HG03097 (cell line): ENCODE measurements at regions not wholly inside any gene's neighbourhood (a gene's known extent, or its start where the extent isn't known, plus 50 kb on each side); places are given as distances from the start of the nearest gene placed in this dataset.
"Not testable (repeated sequence)": the region's sequence is repeated elsewhere in the genome, so short reads cannot be mapped to it uniquely, and the experiment has no call there.

ENCODE experiments used
- ATAC-seq: cut with Tn5 transposase; IDR thresholded peaks from one replicate; pipeline ENCODE4 v1.9.1; 2021; ENCODE audit not compliant: unreplicated experiment, low FRiP score

DNA sequence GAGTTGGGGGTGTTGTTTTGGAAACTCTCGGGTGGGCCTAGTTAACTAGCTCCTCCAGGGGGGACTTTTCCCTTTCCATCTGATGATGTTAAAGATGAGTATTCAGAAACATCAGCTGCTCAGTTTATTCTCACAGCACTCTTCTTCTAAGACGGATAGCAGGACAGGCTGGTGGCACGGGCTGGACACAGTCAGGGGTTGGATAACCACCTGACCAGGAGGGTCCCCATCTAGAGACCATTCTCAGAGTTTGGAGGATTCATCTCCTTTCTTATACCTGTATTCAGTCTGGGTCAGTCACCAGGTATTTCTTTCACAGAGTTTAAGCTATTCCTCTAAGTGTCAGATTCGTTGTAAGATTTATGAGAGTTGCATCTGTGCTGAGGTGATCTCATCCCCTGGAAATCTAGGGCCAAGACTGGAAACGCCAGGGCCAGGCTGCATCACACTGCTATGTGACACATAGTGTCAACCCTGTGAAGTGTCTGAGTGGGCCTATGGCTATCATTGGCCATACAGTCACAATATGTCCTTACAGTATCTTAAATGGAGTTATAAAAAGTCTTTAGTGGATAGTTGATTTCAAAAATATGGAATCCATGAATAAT lies 111.7 kb downstream of the FAM50B start:
- no peak for ATAC-seq

DNA sequence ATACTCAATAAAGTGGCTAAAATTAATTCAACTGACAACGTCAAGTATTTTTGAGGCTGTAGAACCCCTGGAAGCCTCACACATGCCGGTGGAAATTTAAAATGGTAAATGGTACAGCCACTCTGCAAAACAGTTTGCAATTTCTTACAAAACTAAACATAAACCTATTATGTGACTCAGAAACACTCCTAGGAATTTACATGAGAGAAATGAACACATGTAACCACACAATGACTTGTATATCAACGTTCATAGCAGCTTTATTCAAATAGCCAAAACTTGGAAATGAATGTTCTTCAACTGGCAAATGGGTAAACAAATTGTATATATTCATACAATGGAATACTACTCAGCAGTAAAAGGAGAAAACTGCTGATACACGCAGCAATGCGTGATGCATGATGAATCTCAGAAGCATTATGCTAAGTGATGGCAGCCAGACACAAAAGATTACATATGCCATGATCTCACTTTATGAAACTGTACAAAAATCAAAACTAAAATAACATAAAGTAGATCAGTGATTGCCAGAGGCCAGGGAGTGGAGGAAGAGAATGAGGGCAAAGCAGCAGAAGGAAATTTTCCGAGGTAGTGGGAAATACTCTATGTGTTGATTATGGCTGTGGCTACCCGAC lies 112.5 kb downstream of the FAM50B start:
- ATAC-seq, result no peak

DNA sequence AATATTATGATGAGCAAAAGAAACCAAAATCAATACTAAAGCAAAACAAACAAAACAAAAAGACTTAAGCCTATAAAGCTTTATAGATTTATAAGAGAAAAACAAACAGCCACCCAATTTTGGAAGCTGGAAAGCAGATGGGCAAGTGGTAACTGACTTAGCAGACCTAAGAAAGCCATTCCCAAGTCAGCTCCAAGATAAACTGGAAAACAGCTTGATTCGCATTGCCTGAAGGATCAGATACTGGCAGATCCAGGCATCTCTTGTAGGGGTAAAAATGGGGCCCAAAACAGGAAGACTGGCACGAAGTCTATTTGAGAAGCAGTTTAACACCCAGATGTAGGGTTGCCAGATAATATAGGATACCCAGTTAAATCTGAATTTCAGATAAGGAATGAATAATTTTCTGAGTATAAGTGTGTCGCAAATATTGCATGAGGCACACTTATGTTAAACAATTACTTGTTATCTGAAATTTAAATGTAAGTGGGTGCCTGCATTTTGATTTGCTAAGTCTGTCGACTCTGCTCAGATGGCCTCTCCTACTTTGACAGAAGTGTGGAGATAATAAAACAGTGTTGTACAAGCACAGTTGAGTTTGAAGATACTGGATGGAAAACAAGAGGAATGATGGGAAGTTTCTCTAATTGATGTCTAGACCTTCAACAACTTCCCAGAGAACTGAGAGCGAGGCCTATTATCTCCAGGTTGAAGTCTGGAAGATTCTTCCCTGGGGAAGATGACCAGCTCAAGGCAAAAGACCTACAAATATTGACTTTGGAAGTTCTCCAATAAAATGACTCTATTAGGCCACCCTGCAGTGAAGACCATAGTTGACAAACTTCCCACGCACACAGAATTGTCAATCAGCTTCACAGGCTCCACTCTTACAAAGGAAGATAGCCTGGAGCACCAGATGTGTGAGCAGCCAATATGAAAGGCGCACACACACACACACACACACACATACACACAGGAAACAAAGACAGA lies 113.4 kb downstream of the FAM50B start:
- no peak for ATAC-seq

DNA sequence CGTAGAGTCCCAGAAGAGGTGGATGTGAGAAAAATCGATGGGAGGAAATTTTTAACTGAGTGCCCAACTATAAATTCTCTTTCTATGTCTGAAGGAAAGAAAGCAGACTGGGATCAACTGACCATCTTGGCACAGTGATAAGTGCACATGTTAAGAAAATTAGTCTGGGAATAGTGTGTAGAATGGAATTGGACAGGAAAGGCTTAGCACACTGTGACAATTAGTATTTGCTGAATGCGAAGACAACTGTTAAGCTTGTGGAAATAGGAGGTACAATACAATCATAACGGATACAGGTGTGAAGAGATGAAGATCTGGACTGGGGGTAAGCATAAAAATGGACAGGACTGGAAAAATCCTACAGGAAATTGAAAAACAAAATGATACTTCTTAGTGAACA lies 114.3 kb downstream of the FAM50B start:
- no peak for ATAC-seq

DNA sequence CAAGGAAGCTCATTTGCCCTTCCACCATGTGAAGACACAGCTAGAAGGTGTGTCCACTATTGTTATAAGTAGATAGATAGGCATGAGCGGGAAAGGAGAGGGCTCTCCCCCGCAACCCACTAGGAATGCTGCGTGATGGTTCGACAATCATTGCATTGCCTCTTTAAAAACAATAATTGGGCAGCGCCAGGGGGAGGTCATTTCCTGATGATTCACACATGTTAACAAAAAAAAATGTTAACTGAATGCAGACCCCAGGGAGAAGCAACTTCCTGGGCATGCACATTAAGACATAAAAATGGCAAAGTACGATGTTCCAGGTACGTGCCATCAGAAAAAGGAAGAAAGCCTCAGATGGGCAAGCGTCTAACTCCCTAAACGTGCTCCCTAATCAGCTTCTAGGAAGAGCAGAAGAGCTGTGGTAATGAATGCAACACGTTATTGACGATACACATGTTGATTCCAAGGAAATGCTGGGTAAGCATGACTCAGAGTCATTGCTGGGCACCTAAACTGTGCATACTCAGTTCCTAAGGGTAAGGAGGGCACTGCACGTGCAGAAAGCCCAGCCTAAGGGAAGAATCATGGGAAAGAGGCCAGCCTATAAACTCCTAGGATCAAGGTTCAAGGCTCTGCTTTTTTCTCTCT lies 113.7 kb downstream of the FAM217A start:
- no peak for ATAC-seq

DNA sequence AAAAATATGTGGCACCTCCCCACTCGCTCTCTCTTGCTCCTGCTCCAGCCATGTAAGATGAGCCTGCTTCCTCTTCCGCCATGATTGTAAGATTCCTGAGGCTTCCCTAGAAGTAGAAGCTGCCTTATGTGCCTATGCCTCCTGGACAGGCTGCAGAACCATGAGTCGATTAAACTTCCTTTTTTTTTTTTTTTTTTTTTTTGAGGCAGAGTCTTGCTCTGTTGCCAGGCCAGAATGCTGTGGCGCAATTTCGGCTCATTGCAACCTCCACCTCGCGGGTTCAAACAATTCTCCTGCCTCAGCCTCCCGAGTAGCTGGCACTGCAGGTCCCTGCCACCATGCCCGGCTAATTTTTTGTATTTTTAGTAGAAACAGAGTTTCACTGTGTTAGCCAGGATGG lies 112.5 kb downstream of the FAM217A start:
- ATAC-seq, result no peak

DNA sequence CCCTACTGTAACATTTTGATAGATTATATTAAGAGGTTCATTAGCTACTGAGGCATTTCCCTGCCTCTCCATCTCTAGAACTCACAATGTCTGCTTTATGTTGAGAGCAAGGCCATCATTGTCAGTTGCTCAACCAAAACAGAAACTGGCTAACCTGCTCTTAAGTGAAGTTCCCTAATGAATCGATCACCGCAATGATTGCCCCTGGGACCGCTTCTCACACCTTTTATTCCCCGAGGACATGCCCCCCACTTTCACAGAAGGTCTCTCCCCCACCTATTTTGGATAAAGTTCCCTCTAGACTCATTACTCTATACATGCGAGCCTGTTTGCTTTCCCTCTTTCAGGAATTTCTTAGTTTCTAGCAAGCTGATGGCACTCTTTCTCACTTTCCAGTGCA lies 108.8 kb downstream of the FAM217A start:
- ATAC-seq, result no peak

DNA sequence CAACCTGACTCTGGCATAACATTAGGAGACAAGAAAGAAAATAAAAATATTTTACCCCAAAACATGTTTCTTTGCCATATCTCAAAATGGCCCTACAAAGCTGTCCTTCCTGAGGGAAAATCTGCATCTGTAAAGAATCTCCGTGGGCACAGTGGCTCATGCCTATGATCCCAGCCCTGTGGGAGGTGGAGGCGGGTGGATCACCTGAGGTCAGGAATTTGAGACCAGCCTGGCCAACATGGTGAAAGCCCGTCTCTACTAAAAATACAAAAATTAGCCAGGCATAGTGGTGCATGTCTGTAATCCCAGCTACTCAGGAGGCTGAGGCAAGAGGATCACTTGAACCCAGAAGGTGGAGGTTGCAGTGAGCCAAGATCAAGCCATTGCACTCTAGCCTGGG lies 105.8 kb downstream of the FAM217A start:
- not testable (repeated sequence) for ATAC-seq

DNA sequence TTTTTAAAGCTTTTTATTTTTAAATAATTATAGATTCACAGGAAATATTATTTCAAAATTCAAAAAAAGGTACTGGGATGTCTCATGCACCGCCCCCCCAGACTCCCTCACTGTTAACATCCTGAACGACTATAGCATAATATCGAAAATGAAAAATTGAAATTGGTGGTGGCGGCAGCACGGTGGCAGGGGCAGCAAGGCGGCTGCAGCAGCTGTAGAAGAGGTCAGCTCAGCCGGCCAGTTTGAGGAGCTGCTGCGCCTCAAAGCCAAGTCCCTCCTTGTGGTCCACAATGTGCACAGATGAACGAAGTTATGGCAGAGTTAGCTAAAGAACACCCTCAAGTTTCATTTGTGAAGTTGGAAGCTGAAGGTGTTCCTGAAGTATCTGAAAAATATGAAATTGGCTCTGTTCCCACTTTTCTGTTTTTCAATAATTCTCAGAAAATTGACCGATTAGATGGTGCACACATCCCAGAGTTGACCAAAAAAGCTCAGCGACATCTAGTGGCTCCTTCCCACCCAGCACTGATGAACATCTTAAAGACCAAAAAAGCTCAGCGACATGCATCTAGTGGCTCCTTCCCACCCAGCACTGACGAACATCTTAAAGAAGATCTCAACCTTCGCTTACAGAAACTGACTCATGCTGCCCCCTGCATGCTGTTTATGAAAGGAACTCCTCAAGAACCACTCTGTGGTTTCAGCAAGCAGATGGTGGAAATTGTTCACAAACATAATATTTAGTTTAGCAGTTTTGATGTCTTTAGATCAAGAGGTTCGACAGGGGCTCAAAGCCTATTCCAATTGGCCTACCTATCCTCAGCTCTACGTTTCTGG lies 100.8 kb downstream of the FAM217A start:
- no peak for ATAC-seq

DNA sequence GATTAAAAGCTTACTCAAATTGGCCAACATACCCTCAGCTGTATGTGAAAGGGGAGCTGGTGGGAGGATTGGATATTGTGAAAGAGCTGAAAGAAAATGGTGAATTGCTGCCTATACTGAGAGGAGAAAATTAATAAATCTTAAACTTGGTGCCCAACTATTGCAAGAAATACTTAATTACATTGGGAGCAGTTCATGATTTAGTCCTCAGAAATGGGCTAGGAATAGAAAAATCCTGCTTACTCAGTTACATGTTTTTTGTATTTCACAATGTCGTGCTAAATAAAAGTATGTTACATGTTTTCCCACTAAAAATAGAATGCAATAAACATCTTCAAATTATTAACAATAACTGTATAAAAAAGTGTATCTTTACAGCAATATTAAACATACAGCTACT lies 100.0 kb downstream of the FAM217A start:
- ATAC-seq, result not testable (repeated sequence)

DNA sequence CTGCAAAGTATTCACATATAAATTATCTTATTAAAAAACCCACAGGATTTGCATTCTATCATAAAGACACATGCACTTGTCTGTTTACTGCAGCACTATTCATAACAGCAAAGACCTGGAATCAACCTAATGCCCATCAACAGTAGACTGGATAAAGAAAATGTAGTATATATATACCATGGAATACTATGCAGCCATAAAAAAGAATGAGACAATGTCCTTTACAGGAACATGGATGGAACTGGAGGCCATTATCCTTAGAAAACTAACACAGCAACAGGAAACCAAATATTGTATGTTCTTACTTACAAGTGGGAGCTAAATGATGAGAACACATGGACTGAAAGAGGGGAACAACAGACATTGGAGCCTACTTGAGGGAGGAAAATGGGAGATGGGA lies 97.0 kb downstream of the FAM217A start:
- ATAC-seq, result no peak

DNA sequence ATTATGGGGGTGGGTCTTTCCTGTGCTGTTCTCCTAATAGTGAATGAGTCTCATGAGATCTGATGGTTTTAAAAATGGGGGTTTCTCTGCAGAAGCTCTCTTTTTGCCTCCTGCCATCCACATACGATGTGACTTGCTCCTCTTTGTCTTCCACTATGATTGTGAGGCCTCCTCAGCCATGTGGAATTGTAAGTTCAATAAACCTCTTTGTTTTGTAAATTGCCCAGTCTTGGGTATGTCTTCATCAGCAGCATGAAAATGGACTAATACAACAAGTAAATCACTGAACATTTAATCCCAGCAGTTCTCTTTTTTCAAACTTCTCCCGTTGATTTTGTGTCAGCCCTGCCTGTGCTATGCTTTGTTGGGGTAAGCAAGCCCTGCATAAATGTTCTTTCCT lies 95.2 kb downstream of the FAM217A start:
- no peak for ATAC-seq

DNA sequence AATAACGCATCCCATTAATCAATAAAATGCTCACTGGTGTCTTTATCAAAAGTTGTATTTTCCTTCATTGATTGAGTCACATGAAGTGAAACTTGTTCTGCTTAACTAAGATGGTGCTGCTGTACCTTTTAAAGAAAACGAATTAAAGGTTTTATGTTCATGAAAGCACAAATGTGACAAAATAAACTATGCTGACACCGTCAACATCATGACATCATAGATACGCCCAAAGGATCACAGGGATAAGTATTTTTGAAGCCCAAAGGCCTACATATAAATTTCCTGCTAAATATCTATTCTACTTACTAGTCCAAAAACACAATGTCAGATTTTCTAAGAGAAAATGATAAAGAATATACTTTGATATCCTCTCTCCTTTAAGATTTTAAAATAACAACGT lies 94.4 kb downstream of the FAM217A start:
- ATAC-seq, result no peak

DNA sequence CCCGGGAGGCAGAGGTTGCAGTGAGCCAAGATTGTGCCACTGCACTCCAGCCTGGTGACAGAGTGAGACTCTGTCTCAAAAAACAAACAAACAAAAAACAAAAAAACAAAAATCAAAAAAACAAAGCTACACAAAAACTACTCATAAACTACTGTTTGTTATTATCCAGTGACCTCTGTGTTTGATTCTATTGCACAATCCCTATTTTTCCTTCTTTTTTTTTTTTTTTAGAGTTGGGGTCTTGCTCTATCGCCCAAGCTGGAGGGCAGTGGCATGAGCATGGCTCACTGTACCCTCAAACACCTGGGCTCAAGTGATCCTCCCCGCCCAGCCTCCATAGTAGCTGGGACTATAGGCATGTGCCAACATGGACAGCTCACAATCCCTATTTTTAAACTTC lies 92.7 kb downstream of the FAM217A start:
- no peak for ATAC-seq

DNA sequence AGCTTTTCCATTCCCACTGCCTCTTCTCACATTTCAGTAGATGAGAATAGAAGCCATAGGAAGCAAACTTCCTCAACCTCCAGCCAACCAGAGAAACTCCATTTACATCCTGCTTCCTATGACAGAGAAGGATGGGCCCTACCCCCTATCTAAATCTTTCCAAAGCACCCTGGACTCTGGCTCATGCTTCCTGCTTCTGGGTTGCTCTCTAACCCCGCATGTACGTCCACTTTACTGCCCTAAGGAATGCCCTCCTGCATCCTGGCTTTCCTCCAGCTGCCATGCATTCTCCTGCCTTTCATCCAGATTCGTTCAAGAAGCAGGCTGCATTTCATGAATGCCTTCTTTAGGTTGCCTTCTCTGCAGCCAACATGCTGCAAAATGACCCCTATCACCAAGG lies 91.9 kb downstream of the FAM217A start:
- ATAC-seq, result no peak

DNA sequence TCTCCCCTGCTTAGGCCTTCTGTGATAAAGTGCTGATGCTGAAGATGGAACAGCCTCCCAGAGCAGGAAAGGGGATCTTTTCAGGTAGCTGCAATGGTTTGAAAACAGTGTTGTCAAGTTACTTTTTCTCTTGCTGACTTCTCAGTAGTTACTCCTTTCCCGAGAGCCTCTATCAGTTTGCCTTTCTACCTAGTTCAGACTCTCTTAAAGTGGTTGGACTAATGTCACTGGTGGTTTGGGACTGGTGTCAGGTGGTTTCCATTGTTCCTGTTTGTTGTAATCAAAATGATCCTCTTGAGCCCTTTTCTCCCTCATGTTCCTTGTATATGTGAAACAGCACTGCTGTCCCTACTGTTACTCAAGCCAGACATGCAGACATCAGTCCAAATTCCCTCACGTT lies 91.4 kb downstream of the FAM217A start:
- no peak for ATAC-seq

DNA sequence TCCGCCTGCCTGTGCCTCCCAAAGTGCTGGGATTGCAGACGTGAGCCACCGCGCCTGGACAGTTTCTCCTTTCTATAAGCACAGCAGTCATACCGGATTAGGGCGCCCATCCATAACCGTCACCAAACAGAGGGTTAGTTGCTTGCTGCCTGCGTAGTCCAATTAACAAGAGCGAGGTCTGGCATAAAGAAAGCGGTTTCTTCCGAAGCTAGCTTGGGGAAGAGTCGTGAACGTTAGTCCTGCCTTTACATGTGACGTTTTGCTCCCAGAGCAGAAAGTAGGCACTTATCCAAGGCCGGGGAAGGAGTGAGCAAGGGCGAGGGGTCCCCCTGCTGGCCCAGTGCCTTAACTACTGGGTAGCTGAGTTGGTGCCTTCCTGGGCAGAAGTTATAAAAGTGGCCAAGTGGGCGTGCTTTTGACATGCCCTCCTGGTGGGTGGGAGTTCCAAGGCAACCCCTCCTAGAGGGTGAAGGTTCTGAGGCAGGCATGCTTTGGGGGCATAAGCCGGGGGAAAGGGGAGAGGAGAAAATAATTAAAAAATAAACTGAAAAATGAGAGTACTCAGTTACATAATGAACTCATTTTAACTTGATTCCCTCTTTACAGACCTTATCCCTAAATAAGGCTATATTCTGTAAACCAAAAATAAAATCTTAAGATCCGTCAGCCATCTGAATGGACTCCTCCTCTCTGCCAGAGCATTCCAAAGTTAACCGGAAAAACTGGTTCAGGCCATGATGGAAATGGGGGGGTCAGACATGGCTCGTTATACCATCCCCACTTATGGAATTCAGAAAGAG lies 88.0 kb downstream of the FAM217A start:
- peak; percentile 57 for ATAC-seq

DNA sequence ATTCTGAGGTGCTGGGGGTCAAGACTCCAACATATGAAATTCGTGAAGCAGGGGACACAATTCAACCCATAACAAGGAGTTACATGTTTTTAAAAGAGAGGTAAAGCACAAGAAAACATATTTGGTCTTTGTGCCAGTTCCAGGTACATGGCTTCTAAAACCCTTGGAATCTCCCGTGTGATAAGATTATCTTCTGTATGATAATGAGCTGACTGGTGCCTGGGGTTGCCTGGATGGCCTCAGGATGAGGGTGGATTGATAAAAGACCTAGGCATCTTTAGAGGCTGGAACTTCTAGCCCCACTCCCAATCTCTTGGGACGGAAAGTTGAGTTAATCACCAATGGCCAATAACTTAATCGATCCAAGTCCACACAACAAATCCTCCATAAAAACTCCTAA lies 87.0 kb downstream of the FAM217A start:
- no peak for ATAC-seq

DNA sequence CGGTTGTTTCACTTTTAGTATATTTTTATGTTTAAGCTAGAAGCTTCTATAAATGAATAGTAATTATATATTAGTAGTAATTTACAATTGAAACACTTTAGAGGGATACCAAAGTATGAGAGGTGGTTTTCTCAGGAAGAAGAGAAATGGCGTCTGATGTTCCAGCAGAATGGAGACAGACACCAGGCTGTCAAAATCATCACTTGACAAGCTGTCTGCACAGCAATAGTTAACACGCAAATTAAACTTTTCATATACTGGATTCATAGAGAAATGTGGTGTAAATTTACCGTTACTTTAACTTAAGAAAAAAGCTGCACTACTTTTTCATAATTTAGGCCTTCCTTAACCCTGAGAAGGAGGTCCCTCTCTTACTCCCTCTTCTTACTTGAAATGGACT lies 82.6 kb downstream of the FAM217A start:
- ATAC-seq, result no peak
